ENCODE measurements at regions not wholly inside any gene's neighbourhood (a gene's known extent, or its start where the extent isn't known, plus 50 kb on each side); places are given as distances from the start of the nearest gene placed in this dataset.

DNA sequence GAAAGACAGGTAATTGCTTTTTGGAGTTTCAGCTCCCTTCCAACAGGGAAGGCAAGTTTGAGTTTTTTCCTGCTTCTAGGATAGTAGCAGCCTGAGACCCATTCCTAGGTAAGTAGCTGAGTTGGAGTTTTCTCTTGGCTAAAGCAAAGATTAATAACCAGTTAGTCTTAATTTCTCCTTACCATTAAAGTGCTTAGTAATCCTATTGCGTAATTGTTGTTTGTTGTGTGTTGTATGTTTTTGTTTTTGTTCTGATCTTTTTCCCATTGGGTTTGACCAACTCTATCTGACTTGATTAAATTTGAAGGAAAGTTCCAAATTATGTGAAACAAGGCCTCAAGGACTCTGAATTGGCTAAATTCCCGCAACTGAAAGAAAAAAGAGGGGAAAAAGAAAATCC is 83.5 kb downstream of the TBX22 start:
- no peak for DNase-seq

DNA sequence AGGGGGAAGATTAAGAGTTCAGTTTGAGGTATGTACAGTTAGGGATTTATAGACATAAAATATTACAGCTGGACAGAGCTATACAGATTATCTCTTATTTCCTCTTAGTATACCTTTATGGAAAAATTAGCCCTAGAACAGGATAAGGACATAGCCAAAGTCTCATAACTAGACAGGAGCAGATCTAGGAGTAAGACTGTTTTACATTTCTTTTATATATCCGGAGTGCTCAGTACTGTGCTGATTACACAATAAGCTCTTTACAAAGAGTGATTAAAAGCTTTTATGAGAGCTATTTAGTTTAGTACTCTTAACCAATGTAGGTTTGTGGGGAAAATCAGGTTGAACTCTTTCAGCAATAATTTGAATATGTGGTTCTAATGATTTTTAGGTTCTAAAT is 105.8 kb downstream of the TBX22 start:
- DNase-seq, result no peak

DNA sequence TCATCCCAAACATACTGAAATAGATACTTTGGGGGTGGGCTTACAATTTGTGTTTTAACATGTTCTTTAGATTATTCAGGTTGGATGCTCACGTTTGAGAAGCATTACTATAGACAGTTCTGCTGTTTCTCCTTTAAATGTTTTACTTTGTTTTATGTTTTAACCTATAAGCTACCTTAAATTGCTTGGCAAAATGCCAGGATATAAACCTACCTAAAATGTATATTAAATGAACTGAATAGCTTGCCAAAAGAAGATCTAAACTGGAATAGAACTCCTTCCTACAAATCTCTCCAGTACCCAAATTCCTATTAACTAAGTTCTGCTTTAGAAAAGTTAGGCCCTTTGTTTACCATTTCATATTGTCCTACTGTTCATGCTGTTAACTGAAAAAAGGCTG is 124.4 kb downstream of the TBX22 start:
- DNase-seq, result no peak

DNA sequence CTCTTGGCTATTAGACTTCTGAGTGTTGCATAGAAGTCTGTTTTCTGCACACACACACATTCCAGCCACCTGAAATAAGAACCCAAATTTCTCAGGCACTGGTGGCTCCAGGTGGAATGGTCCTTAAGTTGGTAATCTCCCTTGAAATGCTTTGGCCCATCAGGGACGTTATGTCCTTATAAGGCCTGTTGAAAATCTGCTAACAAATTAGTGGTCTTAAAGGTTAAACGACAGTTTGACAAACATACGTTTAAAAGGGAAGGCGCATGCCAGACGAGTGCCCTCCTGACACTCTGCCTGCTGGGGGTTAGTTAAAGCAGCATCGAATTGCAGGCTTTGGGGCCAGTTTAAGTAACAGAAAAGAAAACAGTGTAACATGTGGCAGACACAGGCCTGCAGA is 125.0 kb downstream of the TBX22 start:
- no peak for DNase-seq

DNA sequence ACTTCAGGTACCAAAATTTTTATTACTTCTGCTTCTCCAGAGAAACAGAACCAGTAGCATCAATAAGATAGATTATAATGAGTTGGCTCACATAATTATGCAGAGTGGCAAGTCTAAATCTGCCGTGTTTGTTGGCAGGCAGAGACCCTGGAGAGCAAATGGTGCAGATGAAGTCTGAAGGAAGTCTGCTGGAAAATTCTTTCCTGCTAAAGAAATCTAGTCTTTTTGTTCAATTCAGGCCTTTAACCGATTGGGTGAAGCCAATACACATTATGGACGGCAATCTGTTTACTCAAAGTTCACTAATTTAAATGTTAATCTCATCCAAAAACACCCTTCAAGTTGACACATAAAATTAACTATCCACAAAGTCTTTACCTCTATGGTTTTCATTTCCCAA is 156.0 kb downstream of the TBX22 start:
- DNase-seq, result no peak

DNA sequence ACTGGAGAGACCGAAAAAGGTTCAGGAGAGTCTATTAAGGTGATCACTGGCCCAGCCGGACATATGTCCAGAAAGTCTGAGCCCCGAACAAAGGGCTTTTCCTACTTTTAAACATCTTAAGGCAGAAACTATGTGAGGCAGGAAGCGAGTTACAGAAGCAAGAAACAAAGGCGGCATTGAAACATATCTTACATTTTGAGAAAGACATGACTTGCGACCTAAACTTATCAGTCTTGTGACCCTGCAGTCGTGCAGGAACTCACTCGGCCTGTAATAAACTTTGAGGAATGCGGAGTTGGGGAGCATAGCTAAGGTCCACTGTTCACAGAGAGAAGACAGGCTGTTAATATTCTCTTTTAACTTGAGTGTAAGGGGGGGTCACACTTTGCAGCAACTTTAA is 158.7 kb downstream of the TBX22 start:
- no peak for DNase-seq

DNA sequence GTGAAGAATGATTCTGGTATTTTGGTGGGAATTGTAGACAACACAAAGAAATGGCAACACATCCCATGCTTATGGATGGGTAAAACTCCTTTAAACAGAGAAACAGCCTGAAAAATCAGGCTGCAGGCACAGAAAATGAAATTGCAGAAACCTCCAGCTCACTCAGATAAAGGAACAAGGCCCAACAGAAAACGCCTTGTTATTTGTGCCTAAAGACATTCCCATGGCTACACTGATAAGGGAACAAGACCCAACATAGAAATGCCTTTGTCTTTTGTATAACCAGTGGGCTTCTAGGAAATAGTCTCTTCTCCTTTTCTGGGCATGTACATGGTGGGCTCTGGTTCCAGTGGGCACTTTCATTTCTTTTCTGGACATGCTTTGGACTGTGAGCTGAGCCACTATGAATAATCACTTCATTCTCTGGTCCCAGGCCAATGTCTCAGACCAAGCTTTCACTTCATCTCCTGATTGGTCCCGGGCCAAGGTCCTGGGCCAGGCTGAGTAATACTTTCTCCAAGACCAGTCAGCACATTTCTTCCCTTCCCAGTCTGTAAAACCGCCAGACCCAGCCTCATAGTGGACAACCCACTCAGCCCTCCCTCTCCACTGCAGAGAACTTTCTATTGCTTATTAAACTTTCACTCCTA is 160.5 kb downstream of the TBX22 start:
- DNase-seq, result no peak

DNA sequence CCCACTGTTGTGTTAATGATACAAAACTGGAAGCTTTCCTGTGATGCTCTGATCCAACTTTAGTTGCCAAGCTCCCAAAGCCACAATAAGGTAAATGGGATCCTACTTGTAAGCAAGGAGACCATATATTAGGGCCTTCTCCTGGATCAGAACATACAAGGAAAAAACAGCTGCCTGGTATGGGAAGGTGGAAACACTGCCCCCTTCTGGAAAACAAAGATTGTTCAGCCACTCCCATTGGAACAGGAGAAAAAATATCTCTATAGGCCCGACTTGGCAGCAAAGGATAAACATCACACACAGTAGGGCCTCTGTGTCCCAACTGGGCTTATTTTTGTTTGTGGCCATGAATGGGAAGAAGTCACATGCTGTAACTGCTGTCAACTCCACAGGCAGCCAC is 166.5 kb downstream of the TBX22 start:
- no peak for DNase-seq

DNA sequence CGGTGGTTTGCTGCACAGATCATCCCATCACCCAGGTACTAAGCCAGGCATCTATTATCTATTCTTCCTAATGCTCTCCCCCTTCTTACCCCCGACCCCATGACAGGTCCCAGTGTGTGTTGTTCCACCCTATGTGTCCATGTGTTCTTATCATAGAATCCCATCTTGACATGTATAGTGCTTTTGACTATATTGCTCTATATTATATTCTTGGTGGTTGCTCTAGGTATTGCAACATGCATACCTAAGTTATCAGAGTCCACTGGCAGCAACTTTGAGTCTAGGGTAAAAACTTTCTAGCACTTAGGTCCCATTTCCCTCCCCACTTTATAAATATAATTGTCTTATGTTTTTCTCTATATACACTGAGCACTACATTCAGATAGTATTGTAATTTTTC is 170.3 kb downstream of the TBX22 start:
- no peak for DNase-seq

DNA sequence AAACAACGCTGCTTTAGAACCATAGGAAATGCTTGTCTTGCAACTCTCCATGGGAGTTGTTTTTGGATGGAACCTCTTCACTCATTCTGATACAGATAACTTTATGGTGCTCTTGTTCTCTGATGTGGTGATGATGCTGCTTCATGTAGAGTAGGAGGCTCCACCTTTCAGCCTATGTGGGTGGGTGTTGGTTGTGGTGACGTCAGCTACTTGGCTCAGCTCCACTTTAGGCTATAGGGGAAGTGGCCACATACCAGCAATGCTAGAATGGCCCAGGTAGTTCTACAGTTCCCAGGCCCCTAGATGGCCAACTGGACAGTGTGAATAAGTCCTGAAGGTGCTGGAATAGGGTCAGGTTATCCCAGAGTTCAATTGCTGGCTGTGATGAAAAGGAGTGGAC is 192.1 kb downstream of the TBX22 start:
- no peak for DNase-seq

DNA sequence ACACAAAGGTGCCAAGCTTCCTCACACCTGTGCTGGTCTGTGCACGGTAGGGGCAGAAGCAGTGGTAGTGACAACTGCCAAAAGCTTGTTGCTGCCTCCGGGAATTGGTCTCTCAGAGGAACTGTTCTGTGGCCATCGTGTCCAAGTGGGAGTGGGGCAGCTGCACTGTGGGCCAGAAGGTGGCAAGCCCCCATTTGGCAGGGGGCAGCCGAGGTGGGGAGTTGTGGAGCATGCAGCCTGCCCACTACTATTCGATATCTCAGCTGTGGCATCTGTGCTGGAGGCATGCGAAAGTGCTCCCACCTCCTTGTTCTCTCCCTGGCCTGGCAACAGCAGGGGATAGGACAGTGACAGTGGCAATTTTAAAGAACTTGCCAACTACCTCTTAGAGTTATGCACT is 192.8 kb downstream of the TBX22 start:
- DNase-seq, result no peak

DNA sequence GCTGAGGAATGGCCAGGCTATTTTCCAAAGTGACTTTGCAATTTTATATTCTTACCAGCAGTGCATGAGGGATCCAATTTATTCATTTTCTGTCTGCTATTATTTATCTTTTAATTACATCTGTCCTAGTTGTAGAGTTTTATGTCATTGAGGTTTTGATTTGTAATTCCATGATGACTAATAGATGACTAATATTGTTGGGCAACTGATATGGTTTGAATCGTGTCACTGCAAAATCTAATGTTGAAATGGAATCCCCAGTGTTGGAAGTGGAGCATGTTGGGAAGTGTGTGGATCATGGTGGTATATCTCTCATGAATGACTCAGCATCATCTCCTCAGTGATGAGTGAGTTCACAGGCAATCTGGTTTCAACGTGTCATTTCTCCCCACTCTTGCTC is 201.5 kb downstream of the TBX22 start:
- DNase-seq, result no peak

DNA sequence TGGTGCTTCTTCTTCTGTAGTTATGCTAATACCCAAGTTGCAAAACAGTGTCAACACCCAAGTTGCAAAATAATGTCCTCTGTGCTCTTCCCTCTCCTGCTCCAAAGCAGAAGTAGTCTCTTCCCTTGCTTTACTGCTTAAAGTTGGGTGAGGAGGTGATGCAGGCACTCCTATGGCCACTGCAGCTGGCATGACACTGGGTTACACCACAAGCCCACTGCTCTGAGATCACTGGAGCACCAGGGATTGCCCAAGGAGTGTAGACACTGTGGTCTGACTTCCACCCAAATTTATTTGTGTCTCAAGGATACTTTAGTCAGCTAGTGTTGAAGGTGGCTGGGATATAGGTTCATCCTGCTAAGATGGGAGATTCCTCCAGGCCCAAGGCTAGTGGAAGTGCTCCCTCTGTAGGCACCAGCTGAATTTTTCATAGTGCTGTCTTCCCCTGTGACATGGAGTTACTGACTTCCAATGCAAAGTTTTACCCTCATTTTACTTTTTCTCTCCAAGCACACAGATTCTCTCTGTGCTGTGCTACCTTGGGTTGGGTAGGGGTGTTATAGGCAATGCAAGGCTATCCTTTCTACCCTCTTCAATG is 196.2 kb upstream of the TENT5D start:
- DNase-seq, result peak; percentile 6 to 18

DNA sequence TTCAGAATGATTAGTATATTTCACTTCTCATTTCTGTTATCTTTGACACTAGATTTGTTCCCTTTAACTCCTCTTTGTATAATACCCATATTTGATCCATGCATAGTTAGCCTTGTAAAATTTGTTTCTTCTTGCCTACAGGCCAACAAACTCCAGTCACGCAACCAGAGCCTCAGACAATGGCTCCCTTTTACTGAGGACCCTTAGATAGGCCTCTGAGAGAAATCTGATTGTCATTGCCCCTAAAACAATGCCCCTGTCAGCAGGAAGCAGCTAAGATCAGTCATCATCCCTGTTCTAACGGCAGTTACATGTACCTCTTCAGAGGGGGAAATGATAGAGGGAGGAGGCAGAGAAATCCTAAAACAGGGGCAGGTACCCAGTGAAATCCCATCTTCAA is 190.6 kb upstream of the TENT5D start:
- DNase-seq, result no peak

DNA sequence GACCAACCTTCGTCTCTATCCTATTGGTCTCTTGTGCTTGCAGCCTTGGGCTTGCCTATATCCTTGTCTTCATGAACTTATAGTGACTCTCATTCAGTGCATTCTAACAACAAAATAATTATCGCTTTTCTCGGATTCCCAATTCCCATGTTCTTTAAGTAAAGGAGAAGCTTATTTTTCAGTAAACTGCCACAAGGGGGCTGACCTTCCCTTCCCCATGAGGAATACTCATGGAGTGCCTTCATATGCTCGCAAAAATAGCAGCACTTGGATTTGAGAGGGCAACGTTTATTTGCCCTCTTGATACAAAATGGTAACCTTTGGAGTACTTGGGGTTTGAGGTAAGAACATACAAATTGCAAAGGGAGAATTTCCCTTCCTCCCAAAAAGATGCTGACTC is 183.2 kb upstream of the TENT5D start:
- no peak for DNase-seq

DNA sequence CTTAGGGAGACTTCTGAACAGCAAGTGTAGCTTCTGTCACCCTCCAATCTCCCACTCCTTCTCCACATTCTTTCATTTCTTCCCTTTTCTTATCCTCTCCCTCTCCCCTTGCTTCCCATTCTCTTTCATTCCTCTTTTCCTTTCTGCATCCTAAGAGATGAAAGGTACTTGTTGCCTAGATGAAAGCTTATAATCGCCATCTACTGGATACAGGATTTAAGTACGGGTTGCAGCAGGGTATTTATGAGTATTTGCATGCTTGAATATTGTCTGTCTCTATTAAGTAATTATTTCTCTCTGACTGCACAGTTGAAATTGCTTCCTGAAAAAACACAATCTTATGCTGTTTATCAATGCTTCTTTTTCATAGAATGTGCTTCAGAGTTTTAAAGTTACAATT is 174.0 kb upstream of the TENT5D start:
- DNase-seq, result peak; percentile 14 to 17

DNA sequence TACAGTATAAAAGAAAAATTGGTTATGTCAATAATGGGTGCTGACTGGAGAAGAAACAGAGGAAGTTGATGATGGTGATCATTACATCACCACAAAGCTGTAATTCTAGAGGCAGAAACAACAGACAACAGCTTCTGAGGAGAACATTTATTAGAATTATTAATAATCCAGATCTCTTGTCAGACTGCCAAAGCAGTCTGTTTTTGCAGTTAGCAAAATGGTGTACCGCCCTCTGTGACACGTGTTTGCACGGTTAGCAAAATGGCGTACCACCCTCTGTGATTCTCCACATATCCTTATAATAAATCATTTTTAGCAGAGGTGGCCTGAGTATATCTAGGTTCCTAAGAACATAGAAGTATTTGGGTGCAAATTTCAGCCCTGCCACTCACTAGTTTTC is 154.0 kb upstream of the TENT5D start:
- no peak for DNase-seq

DNA sequence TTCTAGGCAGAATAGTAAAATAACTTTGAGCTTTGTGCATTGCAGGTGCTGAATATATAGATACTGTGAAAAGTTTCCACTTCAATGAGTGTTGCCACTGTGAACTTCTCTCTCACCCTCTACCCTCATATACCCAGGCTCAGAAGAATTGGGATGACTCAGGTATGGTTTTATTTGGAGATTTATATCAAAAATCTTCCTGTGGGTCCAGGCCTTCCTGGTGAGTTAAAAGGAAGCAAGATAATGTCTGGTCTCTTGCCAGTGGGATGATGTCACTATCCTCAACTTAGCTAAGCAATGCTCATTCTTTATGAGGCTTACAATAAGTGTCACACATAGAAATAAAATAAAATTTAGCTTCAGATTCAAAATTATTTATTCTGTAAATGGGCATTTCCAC is 153.3 kb upstream of the TENT5D start:
- DNase-seq, result no peak

DNA sequence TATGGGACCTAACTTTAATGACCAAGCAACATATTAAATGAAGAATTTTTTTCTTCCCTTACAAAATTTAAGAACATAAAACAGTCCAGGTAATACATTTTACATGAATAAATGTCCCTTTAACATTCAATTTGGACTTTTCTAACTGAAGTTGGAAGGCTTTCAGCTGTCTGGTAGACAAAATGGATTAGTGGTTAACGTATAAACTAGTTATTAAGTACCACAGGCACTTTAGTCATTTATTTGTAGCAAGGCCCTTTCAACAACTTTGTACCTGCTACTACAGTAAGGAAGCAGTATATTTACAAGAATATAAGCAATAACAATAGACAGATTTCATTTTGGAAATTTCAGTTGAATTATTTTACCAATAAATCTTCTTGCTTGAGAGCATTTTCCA is 152.5 kb upstream of the TENT5D start:
- no peak for DNase-seq

DNA sequence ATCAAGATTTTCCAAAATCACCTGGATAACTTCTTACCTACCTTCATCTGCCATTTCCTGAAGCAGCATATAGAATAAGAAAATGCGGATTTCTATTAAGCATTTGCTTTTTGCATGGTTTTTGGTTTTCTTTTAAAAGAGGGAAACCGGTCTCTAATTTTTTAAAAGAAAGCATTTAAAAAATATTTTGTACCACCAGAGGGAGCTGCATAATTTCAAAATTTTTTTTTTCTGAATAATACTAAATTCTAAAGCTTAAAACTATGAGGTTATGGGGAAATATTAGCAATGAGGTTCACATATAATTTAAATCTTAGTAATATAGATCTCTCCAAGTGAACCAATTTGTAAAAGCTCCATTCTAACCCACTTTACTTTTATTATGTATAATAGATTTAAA is 137.7 kb upstream of the TENT5D start:
- DNase-seq, result peak; percentile 1 to 4

DNA sequence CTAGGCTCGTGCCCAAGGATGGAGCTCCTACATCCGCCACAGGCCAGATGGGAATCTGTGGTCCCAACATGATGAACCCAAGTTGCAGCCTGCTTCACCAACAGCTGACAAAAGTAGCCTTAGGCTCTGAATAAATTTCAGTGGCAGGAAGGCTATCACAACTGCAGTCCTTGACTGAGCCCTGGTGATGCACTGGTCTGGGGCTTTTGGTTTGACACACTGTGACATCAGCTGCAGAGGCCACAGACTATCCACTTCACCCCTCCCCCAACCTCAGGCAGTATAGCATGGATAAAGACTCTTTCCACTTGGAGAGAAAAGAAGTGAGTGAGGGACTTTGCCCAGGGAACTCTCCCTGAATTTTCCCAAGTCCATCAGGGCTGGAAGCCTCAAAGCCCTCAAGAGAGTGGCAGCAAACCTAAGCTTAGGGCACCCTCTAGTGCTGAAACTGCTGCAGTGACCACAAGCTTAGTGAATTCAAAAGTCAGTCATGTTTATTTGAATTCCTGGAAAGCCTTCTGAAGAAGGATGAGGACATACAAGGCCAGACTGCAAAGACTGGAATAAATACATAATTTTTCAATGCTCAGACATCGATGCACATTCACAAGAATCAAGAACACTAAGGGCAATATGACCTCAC is 135.0 kb upstream of the TENT5D start:
- peak; percentile 3 to 12 for DNase-seq

DNA sequence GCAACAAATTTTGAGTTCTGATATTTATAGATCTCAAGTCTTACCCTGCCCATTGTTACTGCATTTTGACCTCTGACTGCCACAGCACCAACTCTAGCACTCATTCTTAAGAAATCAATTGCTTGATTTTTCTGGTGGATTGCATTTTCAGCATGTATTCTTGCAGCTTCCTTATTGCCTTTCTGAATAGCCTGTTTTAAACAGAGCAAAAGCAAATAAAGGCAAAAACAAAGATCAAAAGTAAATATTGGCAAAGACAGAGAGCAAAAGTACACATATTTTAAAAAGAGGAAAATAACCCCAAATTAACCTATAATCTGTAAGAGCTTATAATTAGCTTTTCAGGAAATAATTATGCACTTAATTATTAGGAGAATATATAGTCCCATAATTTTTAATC is 129.4 kb upstream of the TENT5D start:
- no peak for DNase-seq

DNA sequence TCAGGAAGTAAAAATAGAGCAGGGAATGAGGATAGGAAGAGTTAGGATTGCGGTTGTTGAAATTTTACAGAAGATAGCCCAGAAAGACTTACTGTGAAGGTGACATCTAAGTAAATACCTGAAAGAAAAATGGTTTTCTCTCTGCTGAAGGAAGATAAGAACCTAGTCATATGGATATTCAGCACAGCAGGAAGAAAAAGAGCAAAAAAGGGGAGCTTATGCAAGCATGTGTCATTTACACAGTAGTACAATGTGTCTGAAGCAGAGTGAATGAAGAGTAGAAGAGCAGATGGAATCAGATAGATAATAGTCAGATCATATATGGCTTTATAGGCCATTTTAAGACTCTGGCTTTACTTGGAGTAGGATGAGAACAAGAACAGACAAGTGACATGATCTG is 126.9 kb upstream of the TENT5D start:
- DNase-seq, result no peak

DNA sequence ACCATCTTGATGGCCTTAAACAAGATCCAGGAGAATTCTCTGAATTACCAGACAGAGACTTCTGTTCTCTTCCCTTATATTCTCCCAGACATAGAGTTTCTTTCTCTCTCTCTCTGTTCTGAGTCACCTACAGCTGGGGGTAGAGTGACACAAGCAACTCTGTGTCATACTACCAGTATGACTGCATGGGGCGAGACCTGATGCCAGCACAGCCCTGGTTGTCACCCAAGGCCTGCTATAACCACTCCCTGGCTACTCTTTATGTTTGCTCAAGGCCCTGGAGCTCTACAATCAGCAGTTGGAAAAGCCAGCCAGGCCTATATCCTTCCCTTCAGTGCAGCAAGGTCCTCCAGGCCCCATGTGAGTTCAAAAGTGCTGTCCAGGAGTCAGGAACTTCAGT is 114.2 kb upstream of the TENT5D start:
- no peak for DNase-seq

DNA sequence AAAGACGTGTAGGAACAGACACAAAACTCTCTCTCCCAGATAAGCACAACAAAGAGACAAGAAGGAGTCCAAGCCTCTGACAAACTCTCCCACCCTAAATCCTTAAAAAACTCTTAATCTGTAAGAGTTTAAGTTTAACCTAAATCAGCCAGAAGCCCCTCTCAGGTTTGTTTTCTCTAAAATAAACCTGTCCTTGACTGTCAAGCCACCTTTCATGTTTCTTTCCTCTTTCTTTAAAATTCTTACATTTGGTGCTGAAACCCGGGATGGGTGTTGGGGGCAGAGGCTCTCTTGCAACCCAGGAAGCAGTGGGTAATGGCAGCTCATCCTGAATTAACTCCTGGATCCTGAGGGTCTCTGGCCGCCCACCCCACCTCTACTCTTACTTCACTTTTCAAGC is 107.8 kb upstream of the TENT5D start:
- no peak for DNase-seq
